TTC549 (cell line): ENCODE measurements at regions not wholly inside any gene's neighbourhood (a gene's known extent, or its start where the extent isn't known, plus 50 kb on each side); places are given as distances from the start of the nearest gene placed in this dataset.

Experiments used
- FAIRE-seq: peaks from 2 replicates; lab custom pipeline; 2012; peaks lifted over from hg19 to GRCh38; lab: Jason Lieb, UNC

DNA sequence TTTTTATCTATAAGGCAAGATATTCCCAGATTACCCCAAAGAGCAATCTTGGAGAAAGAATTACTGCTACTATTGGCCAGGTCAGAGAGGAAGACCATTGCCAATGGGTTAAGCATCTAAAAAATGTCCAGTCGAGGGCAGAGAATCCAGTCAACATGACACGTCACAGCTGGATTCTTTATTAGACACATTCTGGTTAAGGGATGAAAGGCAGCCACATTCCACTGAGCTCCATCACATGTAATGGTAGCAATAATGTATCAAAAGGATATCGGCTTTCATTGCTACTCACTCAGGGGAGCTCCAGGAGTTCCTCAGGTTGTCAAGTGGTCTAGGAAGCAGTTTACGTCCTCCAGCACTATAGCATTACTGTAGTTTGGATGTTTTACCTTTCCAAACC lies 421.1 kb downstream of the PLOD2 start:
- no peak for FAIRE-seq

DNA sequence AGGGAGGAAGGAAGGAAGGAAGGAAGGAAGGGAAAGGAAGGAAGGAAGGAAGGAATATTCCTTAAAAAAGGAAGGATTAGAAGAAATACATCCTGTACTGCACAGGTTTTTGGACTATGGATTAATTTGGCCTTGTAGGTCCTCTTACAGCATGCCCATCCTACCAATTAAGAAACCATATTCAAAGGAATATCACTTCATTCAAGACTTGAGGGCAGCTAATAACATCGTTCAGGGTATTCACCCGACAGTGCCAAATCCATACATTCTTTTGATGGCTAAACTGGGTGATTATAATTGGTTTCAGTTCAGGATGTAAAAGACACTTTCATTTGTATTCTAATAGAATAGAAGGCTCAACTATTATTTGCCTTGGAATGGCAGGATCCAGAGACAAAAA lies 410.3 kb downstream of the PLOD2 start:
- no peak for FAIRE-seq

DNA sequence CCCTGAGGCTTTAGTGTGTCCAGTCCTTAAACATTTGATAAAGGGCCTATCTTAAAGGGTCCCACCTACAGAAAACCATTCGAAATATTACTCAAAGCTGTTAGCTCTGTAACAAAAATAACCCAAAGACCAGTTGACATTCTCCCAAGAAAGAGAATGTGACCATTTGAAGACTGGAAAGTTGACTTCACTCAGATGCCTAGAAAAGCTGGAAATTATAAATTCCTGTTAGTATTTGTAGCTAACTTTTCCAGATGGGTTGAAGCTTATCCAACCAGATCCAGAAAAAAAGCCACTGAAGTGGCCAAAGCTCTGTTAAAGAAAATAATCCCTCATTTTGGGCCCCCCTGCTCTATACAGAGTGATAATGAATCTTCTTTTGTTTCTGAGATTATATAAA lies 408.4 kb downstream of the PLOD2 start:
- FAIRE-seq = no peak

DNA sequence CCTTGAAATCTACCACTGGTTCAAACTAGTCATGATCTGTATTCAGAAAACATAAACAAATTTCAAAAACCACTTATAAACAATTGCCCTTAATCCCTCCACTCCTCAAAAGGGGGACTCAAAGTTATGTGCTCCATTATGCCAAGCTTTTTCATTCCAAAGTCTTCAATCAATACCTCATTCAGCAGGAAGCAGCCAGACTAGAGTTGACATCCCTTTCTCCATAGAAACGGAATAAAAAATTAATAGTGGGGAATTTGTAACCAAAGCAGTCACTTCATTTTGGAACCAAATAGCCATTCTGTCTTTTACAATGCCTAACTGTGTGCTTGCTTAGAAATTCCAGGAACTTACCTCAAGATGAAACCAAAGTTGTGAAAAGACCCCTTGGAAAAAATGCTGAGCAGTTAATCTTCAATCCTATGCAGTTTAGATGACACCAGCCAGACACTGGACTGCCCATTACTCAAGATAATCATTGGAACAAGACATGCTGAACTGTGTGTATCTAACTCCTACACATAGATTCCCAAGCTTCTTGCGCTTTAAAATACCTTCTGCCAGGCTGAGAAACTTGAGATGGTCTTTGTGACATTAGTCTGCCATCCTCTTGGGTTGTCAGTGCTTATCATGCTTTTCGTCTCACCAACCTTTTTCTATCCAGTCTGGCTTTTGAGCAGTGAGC lies 406.2 kb downstream of the PLOD2 start:
- FAIRE-seq = no peak

DNA sequence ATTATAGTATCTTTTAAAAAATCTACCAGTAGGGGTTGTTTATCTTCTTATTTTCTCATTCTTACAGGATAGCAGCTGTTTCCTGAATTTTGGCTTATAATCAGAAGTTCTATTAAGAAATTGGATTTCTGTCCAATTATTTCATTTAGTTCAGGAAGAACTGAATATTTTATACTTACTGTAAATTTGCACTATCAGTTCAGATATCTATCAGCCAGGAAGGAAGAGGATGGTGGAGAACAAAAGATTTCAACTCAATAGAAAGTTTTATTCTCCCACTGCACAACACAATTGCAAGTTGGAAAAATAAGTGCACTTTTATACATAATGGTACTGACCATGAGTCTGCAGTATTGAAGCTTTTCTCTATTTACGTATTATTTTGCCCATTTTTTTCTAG lies 400.9 kb downstream of the PLOD2 start:
- FAIRE-seq = no peak

DNA sequence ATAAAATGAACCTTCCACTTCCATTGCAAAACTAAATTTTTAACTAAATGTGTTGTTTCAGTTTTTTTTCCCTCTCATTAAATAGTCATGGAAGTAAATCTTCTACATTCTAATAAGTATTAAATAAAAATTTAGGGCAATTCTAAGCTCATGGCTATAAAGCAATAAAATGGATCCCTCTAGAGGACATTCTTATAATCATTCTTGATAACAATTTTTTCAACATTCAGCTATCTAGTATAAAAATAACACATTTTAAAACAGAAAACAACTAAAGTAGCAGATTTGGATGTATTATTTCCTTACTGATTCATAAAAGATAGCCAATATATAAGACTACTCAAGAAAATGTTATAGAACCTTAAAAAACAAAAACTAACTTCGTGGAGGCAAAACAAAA lies 393.1 kb downstream of the PLOD2 start:
- peak; percentile 47 for FAIRE-seq

DNA sequence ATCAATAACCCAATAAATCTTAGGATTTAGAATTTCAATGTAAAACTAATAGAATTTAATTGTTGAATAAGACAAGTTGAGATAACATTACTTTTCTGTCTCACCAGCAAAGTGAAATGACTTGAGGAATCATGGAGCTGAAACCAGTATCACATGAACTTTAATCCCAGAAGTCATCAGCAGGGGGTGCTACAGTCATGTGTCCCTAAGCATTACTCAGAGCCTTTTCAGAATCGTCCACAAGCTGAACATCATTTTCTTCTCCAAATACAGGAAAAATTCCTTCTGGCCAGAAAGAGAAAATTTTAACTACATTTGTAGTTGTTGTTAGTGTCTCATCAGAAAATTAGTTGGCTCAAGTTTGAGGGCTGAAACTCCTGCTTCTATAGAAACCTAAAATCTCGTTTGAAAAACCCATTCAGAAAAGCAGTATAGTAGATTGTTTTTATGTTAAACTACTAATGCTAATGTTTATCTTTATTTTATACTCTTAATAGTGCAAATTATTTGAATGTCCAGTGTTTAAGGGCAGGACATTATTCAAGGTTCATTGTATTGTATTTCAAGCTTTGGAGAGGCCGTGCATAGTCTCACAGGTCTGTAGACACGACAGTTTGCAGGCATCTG lies 384.1 kb downstream of the PLOD2 start:
- FAIRE-seq = peak; percentile 87

DNA sequence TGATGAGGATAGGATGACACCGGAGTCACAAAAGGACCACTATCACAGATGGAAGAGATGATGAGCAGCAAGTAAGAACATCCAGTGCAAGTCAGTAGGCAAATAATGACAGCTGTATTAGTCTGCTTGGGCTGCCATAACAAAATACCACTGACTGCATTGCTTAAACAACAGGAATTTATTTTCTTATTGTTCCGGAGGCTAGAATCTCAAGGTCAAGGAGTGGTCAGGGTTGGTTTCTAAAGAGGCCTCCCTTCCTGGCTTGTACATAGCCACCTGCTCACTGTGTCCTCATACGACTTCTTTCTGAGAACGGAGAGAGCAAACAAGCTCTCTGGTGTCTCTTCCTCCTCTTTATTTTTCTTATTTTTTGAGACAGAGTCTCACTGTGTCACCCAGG lies 380.7 kb downstream of the PLOD2 start:
- FAIRE-seq = no peak

DNA sequence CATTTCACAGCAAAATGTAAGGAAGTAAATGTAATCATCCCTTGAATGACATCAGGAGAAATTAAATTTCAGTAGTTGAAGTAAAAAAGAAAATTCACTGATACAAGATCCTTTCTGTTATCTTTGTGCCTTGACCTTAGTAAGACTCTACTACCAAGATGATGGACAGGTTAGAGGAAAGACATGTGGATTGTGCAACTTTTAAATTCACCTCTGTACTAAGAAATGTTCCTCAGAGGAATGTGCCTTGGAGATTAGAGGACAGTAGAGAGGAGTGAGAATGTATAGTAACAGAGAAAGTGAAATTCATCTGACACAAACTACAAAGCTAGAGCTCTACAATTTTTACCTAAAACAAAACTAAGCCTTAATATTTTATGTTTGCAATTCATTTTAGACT lies 375.3 kb downstream of the PLOD2 start:
- FAIRE-seq = no peak

DNA sequence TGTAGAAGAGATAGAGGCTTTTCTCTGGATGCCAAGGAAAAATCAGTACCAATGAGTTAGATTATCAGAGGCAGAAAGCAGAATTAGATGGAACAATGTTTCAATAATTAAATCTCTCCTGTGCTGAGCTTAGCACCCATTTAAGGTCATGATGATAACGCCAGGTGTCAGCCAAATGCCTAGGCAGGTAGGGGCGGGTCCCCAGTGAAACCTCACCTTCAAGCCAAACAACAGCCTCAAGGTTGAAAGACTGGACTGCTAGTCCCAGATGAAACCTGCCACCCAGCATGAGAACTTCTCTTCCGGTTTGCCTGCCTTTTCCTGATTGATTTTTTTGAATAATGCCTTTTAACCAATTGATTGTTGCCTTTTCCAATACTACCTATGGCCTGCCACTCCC lies 363.0 kb downstream of the PLOD2 start:
- FAIRE-seq = no peak

DNA sequence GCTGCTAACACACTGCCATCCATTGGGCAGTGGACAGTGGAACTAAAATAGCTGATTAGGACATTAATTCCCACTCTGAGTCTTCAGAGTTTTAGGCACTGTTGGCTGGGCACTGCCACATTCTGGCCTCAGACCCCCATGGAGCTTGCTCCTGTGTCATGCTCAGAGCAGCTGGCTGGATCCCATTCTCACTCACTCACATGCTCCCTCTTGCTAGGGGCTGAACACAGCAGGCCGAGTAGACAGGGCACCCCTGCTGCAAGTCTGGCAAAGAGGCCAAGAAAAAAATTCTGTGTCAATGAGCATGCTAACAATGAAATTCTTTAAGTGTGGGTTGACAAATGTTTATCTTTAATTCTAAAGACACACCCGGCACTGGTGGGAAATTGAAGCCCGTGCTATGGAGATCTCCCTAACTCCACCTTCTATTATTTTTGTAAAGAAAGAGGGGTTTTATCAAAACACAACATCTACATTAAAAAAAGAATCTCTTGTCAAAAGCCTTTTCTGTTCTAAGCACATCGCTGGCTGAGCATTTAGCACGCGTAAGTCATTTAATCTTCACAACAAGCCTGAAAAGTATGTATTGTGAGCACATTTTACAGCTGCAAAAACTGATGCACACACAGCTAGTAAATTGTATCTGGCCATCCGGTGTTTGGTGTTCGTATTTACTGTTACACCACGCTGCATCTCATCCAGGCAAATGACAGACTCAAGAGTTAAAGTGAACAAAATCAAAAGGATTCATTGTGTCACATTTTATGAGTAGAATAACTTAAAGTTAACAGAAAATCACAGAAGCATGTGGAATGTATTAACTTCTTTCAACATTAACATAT lies 362.1 kb downstream of the PLOD2 start:
- no peak for FAIRE-seq

DNA sequence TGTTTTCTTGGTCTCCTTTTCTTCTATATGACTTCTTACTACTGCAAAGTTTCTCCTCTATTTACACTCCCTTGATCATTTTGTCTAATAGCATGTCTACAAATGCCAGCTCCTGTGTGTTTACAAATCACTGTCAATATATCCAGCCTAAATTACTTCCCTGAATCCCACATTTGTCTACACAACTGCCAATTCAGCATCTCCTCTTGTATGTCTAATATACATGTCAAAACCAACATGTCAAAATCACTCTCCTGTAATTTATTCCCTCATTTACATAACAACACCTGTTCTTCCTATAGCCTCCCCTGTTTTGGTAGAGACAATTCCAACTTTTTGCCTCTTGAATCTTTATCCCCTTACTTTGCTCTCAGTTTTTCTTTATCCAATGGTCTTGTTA lies 359.3 kb downstream of the PLOD2 start:
- FAIRE-seq = no peak

DNA sequence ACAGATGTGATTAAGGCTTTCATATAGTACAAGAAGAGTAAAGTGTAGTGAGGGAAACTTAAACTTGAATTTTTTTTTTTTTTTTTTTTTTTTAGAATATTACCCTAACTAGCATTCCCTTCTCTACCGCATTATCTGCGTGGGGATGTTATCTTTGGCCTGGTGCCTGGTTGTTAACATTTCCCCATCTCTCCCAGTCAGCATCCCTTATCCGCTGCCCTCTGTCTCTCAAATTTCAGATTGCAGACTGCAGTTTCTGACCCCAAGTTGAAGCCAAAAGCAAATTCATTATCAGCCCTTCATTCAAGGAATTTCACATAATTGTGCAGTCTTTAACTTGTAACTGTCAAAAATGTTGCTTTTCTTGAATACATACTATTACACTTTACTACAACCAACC lies 353.0 kb downstream of the PLOD2 start:
- FAIRE-seq = no peak

DNA sequence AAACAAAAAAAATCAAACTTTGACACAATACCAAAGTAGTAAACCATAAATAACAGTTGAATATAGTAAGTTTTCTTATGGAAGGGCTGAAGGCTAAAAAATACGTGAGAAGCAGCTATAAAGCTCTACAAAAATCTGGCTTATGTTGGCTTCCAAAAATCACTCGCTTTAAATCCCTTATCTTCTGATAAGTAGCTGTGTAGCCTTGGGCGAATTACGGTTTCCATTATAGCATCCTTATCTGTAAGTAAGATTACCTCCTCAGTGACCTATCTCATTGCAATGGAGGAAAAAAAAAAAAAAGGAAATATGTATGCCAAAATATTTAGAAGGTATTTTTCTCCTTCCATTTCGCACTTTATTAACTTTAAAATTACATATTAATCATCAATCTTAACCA lies 348.6 kb downstream of the PLOD2 start:
- no peak for FAIRE-seq

DNA sequence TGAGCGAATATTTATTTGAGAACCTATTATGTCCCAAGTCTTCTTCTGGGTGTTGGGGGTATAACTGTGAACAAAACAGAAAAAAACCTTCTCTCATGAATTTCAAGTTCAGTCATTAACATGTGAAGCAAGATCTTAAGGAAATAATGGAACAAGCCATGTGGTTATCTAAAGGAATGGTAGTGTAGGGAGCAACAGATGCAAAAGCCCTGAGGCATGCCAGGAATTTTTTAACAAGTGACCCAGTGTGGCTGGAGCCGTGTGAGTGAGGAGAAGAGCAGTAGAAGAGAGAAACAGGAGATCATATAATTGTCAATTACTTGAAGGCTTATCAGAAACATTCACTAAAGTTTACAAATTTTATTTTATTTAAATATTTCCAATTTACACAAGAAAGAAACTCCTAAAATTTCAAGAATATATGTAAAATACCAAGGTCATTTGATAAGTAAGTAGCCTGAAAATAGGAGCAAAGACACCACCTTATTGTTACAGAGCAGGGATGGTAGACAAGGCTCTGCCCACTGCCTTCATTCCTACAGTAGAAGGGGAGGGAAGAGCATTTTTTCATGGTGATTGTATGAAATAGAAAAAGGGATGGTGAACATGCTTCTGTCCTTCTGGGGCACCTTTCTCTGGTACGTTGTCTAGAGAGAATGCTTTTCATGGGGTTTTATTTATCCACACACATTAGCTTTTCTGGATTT lies 345.1 kb downstream of the PLOD2 start:
- no peak for FAIRE-seq

DNA sequence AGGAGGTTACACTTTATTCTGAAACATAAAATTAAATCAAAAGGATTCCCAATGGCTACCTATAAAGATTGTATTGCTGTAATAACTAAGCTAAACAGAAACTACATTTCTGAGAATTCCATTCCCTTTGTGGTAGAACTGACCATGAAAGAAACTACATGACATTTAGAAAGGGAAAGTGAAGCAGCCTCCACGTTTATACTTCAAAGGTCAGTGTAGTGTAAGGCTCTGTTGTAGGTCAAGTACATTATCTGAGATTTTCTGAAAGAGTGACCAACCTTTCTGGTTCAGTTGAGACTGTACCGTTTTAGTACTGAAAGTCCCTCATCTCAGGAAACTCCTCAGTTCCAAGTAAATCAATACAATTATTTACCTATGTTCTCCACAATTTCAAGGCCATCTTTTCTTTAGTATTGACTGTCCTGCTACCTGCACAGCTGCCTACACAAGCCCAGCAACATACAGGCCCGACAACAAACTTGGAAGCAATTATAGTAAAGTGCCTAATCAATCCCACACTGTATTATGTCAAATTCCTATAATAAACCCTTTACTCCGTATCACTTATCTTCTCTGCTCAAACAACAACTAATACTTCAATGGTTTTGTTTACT lies 343.0 kb downstream of the PLOD2 start:
- no peak for FAIRE-seq

DNA sequence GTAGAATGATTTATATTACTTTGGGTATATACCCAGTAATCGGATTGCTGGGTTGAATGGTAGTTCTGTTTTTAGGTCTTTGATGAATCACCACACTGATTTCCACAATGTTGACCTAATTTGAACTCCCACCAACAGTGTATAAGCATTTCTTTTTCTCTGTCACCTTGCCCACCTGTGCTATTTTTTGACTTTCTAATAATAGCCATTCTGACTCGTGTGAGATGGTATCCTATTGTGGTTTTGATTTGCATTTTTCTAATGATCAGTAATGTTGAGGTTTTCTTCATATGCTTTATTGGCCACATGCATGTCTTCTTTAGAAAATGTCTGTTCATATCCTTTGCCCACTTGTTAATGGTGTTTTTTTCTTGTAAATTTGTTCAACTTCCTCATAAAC lies 340.8 kb downstream of the PLOD2 start:
- FAIRE-seq = no peak

DNA sequence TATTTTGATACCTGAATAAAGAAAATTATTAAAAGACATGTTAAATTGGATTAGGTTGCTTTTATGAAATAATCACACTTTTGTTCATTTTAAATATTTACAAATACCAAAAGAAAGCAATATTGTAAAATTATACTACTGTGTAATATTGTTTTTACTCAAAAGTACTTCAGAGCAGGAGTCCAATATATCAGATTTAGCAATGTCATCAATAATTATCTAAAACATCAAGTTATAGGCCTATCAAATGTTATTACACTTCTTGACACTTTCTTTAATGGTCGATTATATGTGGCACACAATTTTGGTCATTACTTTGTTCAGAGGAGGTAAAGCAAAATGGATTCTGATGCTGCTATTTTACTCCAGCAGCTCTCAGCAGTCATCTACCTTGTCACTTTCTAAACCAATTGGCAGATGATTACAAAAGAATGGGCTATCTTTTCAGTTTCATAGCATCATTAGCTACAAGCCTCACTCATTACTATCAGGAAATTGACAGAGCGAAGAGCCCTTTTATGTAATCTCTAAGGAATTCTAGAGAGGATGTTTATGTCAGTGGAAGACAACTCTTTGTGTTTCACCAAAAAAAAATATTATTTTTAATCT lies 318.6 kb downstream of the PLOD2 start:
- no peak for FAIRE-seq

DNA sequence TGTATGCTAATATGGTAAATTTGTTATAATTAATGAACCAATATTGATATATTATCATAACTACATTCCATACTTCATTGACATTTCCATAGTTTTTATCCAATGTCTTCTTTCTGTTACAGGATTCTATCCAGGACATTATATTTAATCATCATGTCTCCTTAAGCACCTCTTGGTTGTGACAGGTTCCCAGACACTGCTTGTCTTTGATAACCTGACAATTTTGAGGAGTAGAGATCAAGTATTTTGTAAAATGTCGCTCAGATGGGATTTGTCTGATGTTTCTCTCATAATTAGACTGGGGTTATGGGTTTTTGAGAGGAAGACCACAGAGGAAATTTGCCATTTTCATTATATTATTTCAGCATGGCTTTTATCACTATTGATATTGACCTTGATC lies 317.4 kb downstream of the PLOD2 start:
- no peak for FAIRE-seq

DNA sequence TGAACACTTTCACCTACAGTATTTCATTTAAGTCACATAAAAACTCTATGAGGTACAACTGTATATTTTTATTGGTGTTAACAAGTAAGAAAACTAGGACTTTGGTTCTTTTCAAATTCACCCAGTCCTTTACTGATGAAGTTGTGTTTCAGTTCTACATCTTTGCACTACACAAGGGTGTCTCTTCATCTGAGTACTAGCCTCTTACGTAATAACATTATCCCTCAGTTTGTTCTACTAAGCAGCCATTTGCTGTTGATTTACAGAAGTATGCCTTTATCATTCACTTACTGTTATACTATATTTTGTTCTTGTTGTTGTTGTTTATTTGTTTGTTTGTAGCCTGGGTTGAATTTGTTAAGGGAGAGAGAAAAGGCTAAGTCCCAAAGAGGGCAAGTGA lies 311.9 kb downstream of the PLOD2 start:
- no peak for FAIRE-seq

DNA sequence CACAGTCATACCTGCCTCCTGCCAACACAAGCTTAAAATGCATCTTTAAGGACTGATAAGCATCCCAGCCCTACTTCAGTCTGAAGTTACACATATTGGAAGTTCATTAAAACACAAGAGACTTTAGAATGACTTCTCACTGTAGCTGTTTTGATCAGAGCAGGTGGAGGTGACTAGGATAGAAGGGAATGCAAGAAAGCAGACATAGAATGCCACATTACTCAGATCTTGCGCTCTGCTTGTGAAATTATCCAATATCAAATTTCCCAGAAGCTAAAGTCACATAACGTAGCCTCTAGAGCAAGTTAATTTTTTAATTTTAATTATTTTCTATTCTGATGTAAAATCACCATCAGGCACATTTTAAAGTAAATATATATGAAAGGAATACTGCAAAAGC lies 306.5 kb downstream of the PLOD2 start:
- FAIRE-seq = no peak

DNA sequence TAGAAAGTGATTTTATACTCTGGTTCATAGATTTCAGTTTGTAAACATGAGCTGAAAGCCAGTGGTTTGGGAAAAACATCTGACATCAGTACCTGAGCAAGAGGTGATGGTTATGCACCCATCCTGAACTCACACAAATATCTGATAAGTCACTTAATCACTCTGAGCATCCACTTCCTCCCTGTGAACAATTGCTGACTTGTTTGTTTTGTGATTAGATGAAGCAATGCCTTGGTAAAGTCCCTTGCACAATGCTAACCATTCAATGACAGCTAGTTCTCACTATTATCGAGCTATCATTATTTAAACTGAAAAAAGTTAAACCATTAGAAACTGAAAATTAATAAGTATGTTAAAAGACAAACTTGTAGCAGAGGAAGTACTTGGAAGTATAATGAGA lies 303.0 kb downstream of the PLOD2 start:
- no peak for FAIRE-seq
